ENCODE measurements at regions not wholly inside any gene's neighbourhood (a gene's known extent, or its start where the extent isn't known, plus 50 kb on each side); places are given as distances from the start of the nearest gene placed in this dataset.

- Mint-ChIP-seq H3K27ac (no peak overlapping the region), H3K36me3 (ENCODE audit: low read depth) (no peaks in the 10 kb centered on the region), H3K27me3 (no peaks in the 10 kb centered on the region), H3K9me3 (no peaks in the 10 kb centered on the region), H3K4me1 (ENCODE audit: low read depth) (no peaks in the 10 kb centered on the region), H3K4me3 (no peak overlapping the region)
- ATAC-seq (no peak), DNase-seq (no peak)
- ChIA-PET CTCF (no interaction called here), POLR2A (no interaction called here)
- no peak for TF ChIP-seq CTCF (IDR thresholded peaks at IDR 0.05)
- intact Hi-C loops (cut with micrococcal nuclease): no loop called here
Observed at GRCh38 chr3:5758699-5759098, 571.2 kb downstream of the EDEM1 start.

- H3K27ac Mint-ChIP-seq: no peak overlapping the region
- no peak overlapping the region for H3K4me3 Mint-ChIP-seq
- no peaks in the 10 kb centered on the region for H3K4me1 Mint-ChIP-seq (ENCODE audit: low read depth)
- ChIA-PET POLR2A (no interaction called here), CTCF (no interaction called here)
- H3K27me3 Mint-ChIP-seq: no peaks in the 10 kb centered on the region
- TF ChIP-seq CTCF (IDR thresholded peaks at IDR 0.05): no peak
- no peak for DNase-seq
- no peaks in the 10 kb centered on the region for H3K9me3 Mint-ChIP-seq
- H3K36me3 Mint-ChIP-seq (ENCODE audit: low read depth): no peaks in the 10 kb centered on the region
- no peak for ATAC-seq
- intact Hi-C loops (cut with micrococcal nuclease): no loop called here
Observed at GRCh38 chr3:5762506-5762905, 575.0 kb downstream of the EDEM1 start.

DNA sequence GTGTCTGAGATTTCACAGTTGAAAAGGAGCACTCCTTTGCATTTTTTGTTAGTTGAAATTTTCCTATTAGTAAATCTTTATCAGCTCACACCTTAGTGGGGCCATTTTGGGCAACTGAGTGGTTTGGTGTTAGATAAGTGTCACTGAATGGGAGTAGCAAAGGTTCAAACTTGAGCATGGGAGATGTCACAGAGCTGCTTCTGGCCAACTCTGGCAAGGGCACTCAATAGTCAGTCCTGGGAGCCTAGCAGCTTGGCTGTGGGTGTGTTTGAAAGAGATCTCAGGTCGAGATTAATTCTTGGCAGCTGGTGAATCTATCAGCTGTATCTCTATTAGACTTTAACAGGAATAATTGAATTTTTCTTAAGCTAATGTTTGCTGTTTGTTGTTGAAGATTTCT, 579.3 kb downstream of the EDEM1 start:
- H3K4me3 Mint-ChIP-seq: no peak overlapping the region
- ChIA-PET CTCF (no interaction called here), POLR2A (interaction anchor here (0.8 kb wide), 1 partner anchor 10 kb away, joined by 3 read pairs; no protein-coding TSS in a partner anchor)
- intact Hi-C loops (cut with micrococcal nuclease): no loop called here
- no peaks in the 10 kb centered on the region for H3K27me3 Mint-ChIP-seq
- no peaks in the 10 kb centered on the region for H3K36me3 Mint-ChIP-seq (ENCODE audit: low read depth)
- no peaks in the 10 kb centered on the region for H3K9me3 Mint-ChIP-seq
- TF ChIP-seq CTCF (IDR thresholded peaks at IDR 0.05): no peak
- no peaks in the 10 kb centered on the region for H3K4me1 Mint-ChIP-seq (ENCODE audit: low read depth)
- no peak for ATAC-seq
- no peak overlapping the region for H3K27ac Mint-ChIP-seq
- DNase-seq: no peak

- H3K4me3 Mint-ChIP-seq: no peak overlapping the region
- no peak overlapping the region for H3K27ac Mint-ChIP-seq
- no peaks in the 10 kb centered on the region for H3K9me3 Mint-ChIP-seq
- H3K36me3 Mint-ChIP-seq (ENCODE audit: low read depth): no peaks in the 10 kb centered on the region
- no peak for ATAC-seq
- ChIA-PET CTCF (no interaction called here), POLR2A (interaction anchor here (0.8 kb wide), 1 partner anchor 10 kb away, joined by 3 read pairs; no protein-coding TSS in a partner anchor)
- intact Hi-C loops (cut with micrococcal nuclease): no loop called here
- no peak for DNase-seq
- no peak for TF ChIP-seq CTCF (IDR thresholded peaks at IDR 0.05)
- no peaks in the 10 kb centered on the region for H3K4me1 Mint-ChIP-seq (ENCODE audit: low read depth)
- no peaks in the 10 kb centered on the region for H3K27me3 Mint-ChIP-seq
Observed at GRCh38 chr3:5767304-5767703, 579.8 kb downstream of the EDEM1 start.

- TF ChIP-seq CTCF (IDR thresholded peaks at IDR 0.05): no peak
- POLR2A ChIA-PET: no interaction called here
Observed at GRCh38 chr3:5768281-5768945, 580.9 kb downstream of the EDEM1 start.

More at GRCh38 chr3:5768281-5768945, 580.9 kb downstream of the EDEM1 start:
- no peaks in the 10 kb centered on the region for H3K27me3 Mint-ChIP-seq
- DNase-seq (no peak), ATAC-seq (no peak)
- no peak overlapping the region for H3K4me3 Mint-ChIP-seq
- H3K27ac Mint-ChIP-seq: no peak overlapping the region
- intact Hi-C loops (cut with micrococcal nuclease): no loop called here
- no peaks in the 10 kb centered on the region for H3K4me1 Mint-ChIP-seq (ENCODE audit: low read depth)
- H3K36me3 Mint-ChIP-seq (ENCODE audit: low read depth): no peaks in the 10 kb centered on the region
- H3K9me3 Mint-ChIP-seq: no peaks in the 10 kb centered on the region
- CTCF ChIA-PET: no interaction called here
